ENCODE measurements at regions not wholly inside any gene's neighbourhood (a gene's known extent, or its start where the extent isn't known, plus 50 kb on each side); places are given as distances from the start of the nearest gene placed in this dataset.

DNA sequence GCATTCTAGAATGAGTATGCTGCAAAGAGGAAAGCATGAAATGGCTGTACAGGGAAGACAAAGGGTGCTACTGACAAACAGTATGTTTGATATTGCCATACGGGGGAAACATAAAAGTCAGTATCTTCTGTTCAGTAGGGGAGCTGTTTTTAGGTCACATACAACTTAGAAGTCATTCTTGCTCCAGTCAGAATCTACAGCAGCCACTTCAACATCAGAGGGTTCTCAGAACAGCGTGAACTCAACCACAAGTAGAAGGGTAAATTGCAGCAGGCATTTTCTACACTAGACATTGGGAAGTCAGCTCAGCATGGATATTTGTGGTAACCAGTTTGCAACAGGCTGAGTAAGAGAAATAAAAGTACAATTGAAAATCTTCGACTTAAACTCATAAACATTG lies 1241.8 kb upstream of the GOT2 start:
- no peak for TF ChIP-seq CTCF (conservative IDR thresholded peaks at IDR 0.05)
- no peak for TF ChIP-seq ZFX (IDR thresholded peaks at IDR 0.05)
